GM06990 (cell line): ENCODE measurements at regions not wholly inside any gene's neighbourhood (a gene's known extent, or its start where the extent isn't known, plus 50 kb on each side); places are given as distances from the start of the nearest gene placed in this dataset.
"Not testable (repeated sequence)": the region's sequence is repeated elsewhere in the genome, so short reads cannot be mapped to it uniquely, and the experiment has no call there.

ENCODE experiments used
- DNase-seq: peaks from one replicate; pipeline ENCODE4 v3.0.0-alpha.2; 2011; ENCODE audit not compliant: insufficient read length; ENCODE audit errors: extremely low read depth
- H3K27me3 ChIP-seq: replicated peaks from 2 replicates; pipeline ENCODE4 v1.6.0; 2011; ENCODE audit warnings: low read length; ENCODE audit not compliant: control insufficient read depth, insufficient read depth
- H3K36me3 ChIP-seq: 2 replicates; pipeline ENCODE4 v1.5.1; 2011; ENCODE audit warnings: low read length; ENCODE audit not compliant: control insufficient read depth, insufficient read depth
- H3K4me3 ChIP-seq: replicated peaks from 2 replicates; pipeline ENCODE4 v1.5.1; 2011; ENCODE audit warnings: low read depth, mild to moderate bottlenecking, control low read depth, low read length
- CTCF ChIP-seq: IDR thresholded peaks from 2 replicates; pipeline ENCODE4 v1.5.1; 2011; ENCODE audit warnings: low read length, control low read depth, mild to moderate bottlenecking, inconsistent platforms; ENCODE audit not compliant: insufficient read depth, poor library complexity, severe bottlenecking

GRCh38 chr12:22122359-22122758 is 76.3 kb downstream of the CMAS start:
- no peak for TF ChIP-seq CTCF
- no peak for DNase-seq

GRCh38 chr12:22124987-22125386 is 79.0 kb downstream of the CMAS start:
- DNase-seq, result no peak
- H3K36me3 ChIP-seq, result no peaks in the 10 kb centered on the region
- H3K27me3 ChIP-seq, result no peaks in the 10 kb centered on the region
- H3K4me3 ChIP-seq, result no peak overlapping the region
- no peak for TF ChIP-seq CTCF

More at GRCh38 chr12:22122359-22122758, 76.3 kb downstream of the CMAS start:
- Histone ChIP-seq H3K27me3 (no peaks in the 10 kb centered on the region), H3K36me3 (no peaks in the 10 kb centered on the region), H3K4me3 (no peak overlapping the region)

GRCh38 chr12:22126101-22126500 is 80.1 kb downstream of the CMAS start:
- not testable (repeated sequence) for H3K4me3 ChIP-seq, DNase-seq, H3K27me3 ChIP-seq, H3K36me3 ChIP-seq

GRCh38 chr12:22126758-22127157 is 80.7 kb downstream of the CMAS start:
- no peak for TF ChIP-seq CTCF
- no peak for DNase-seq
- Histone ChIP-seq H3K27me3 (no peaks in the 10 kb centered on the region), H3K36me3 (no peaks in the 10 kb centered on the region), H3K4me3 (no peak overlapping the region)

GRCh38 chr12:22130671-22131070 is 84.7 kb downstream of the CMAS start:
- no peaks in the 10 kb centered on the region for H3K27me3 ChIP-seq
- H3K4me3 ChIP-seq, result no peak overlapping the region
- no peak for DNase-seq
- TF ChIP-seq CTCF, result no peak
- H3K36me3 ChIP-seq, result no peaks in the 10 kb centered on the region

GRCh38 chr12:22136604-22137117 is 90.6 kb downstream of the CMAS start:
- DNase-seq, result not testable (repeated sequence)

More at GRCh38 chr12:22136604-22137117, 90.6 kb downstream of the CMAS start:
- not testable (repeated sequence) for H3K4me3 ChIP-seq, H3K36me3 ChIP-seq, H3K27me3 ChIP-seq
